Activated T-helper 17 cell treated with anti-CD3 and anti-CD28 coated beads, Interleukin-2, amount 50 U/mL, for 72 hours (primary cell): ENCODE measurements at regions not wholly inside any gene's neighbourhood (a gene's known extent, or its start where the extent isn't known, plus 50 kb on each side); places are given as distances from the start of the nearest gene placed in this dataset.

ENCODE experiments used
- ATAC-seq: fragments of 150-1000 bp; cut with Tn5 transposase; replicated peaks from 2 replicates; pipeline ENCODE4 v1.10.0; 2021; ENCODE audit warnings: mild to moderate bottlenecking, moderate library complexity
- H3K27ac Mint-ChIP-seq: one replicate; pipeline ENCODE4 v1.8.0; 2022; ENCODE audit warnings: mixed read lengths
- H3K27me3 Mint-ChIP-seq: one replicate; pipeline ENCODE4 v1.8.0; 2022; ENCODE audit warnings: mixed read lengths
- H3K36me3 Mint-ChIP-seq: one replicate; pipeline ENCODE4 v1.8.0; 2022; ENCODE audit warnings: low read depth, mild to moderate bottlenecking, mixed read lengths
- H3K4me1 Mint-ChIP-seq: one replicate; pipeline ENCODE4 v1.8.0; 2022; ENCODE audit warnings: mixed read lengths
- H3K4me3 Mint-ChIP-seq: one replicate; pipeline ENCODE4 v1.8.0; 2022; ENCODE audit warnings: mild to moderate bottlenecking, mixed read lengths
- H3K9me3 Mint-ChIP-seq: one replicate; pipeline ENCODE4 v1.8.0; 2022; ENCODE audit warnings: mixed read lengths

GRCh38 chr18:25647404-25647803, 295.4 kb upstream of the ZNF521 start:
- no peaks in the 10 kb centered on the region for H3K27me3 Mint-ChIP-seq
- H3K4me1 Mint-ChIP-seq: no peaks in the 10 kb centered on the region
- H3K36me3 Mint-ChIP-seq: no peaks in the 10 kb centered on the region
- no peaks in the 10 kb centered on the region for H3K9me3 Mint-ChIP-seq
- H3K27ac Mint-ChIP-seq: no peak overlapping the region
- no peak overlapping the region for H3K4me3 Mint-ChIP-seq
- no peak for ATAC-seq

GRCh38 chr18:25646971-25647370, 295.0 kb upstream of the ZNF521 start:
- no peaks in the 10 kb centered on the region for H3K4me1 Mint-ChIP-seq
- H3K4me3 Mint-ChIP-seq: no peak overlapping the region
- no peaks in the 10 kb centered on the region for H3K9me3 Mint-ChIP-seq
- H3K36me3 Mint-ChIP-seq: no peaks in the 10 kb centered on the region
- ATAC-seq: no peak
- no peak overlapping the region for H3K27ac Mint-ChIP-seq
- H3K27me3 Mint-ChIP-seq: no peaks in the 10 kb centered on the region

GRCh38 chr18:25639596-25639995, 287.6 kb upstream of the ZNF521 start:
- Mint-ChIP-seq H3K4me1 (no peaks in the 10 kb centered on the region), H3K27me3 (no peaks in the 10 kb centered on the region), H3K9me3 (peaks cover 6% of the 10 kb centered on the region), H3K27ac (no peak overlapping the region), H3K4me3 (no peak overlapping the region), H3K36me3 (no peaks in the 10 kb centered on the region)
- ATAC-seq: no peak

GRCh38 chr18:25633563-25633962, 281.6 kb upstream of the ZNF521 start:
- Mint-ChIP-seq H3K27me3 (no peaks in the 10 kb centered on the region), H3K4me3 (no peak overlapping the region), H3K27ac (no peak overlapping the region), H3K4me1 (no peaks in the 10 kb centered on the region), H3K36me3 (no peaks in the 10 kb centered on the region), H3K9me3 (peaks cover 9% of the 10 kb centered on the region)
- ATAC-seq: no peak

- Mint-ChIP-seq H3K4me3 (no peak overlapping the region), H3K36me3 (no peaks in the 10 kb centered on the region), H3K27ac (no peak overlapping the region), H3K9me3 (peaks cover 13% of the 10 kb centered on the region), H3K27me3 (no peaks in the 10 kb centered on the region), H3K4me1 (no peaks in the 10 kb centered on the region)
- ATAC-seq: no peak
These were observed 278.7 kb upstream of the ZNF521 start for GRCh38 chr18:25630682-25631081.

- ATAC-seq: no peak
- Mint-ChIP-seq H3K27ac (no peak overlapping the region), H3K27me3 (no peaks in the 10 kb centered on the region), H3K4me3 (no peak overlapping the region), H3K9me3 (peaks cover 21% of the 10 kb centered on the region), H3K36me3 (no peaks in the 10 kb centered on the region), H3K4me1 (no peaks in the 10 kb centered on the region)
These were observed 269.7 kb upstream of the ZNF521 start for GRCh38 chr18:25621682-25622081.

GRCh38 chr18:25621144-25621543, 269.2 kb upstream of the ZNF521 start:
- H3K27ac Mint-ChIP-seq: no peak overlapping the region
- H3K4me3 Mint-ChIP-seq: no peak overlapping the region
- H3K36me3 Mint-ChIP-seq: no peaks in the 10 kb centered on the region
- ATAC-seq: no peak
- H3K27me3 Mint-ChIP-seq: no peaks in the 10 kb centered on the region
- peaks cover 18% of the 10 kb centered on the region for H3K9me3 Mint-ChIP-seq
- no peaks in the 10 kb centered on the region for H3K4me1 Mint-ChIP-seq

GRCh38 chr18:25614168-25614567, 262.2 kb upstream of the ZNF521 start:
- Mint-ChIP-seq H3K36me3 (no peaks in the 10 kb centered on the region), H3K4me1 (no peaks in the 10 kb centered on the region), H3K27ac (no peak overlapping the region), H3K9me3 (no peaks in the 10 kb centered on the region), H3K4me3 (no peak overlapping the region), H3K27me3 (no peaks in the 10 kb centered on the region)
- ATAC-seq: no peak

- ATAC-seq: no peak
- no peaks in the 10 kb centered on the region for H3K4me1 Mint-ChIP-seq
- no peak overlapping the region for H3K27ac Mint-ChIP-seq
- no peaks in the 10 kb centered on the region for H3K27me3 Mint-ChIP-seq
- no peaks in the 10 kb centered on the region for H3K9me3 Mint-ChIP-seq
- H3K4me3 Mint-ChIP-seq: no peak overlapping the region
- no peaks in the 10 kb centered on the region for H3K36me3 Mint-ChIP-seq
These were observed 260.5 kb upstream of the ZNF521 start for GRCh38 chr18:25612466-25612865.

GRCh38 chr18:25608091-25608490, 256.1 kb upstream of the ZNF521 start:
- no peaks in the 10 kb centered on the region for H3K9me3 Mint-ChIP-seq
- no peak overlapping the region for H3K4me3 Mint-ChIP-seq
- no peaks in the 10 kb centered on the region for H3K36me3 Mint-ChIP-seq
- no peak for ATAC-seq
- H3K4me1 Mint-ChIP-seq: no peaks in the 10 kb centered on the region
- no peaks in the 10 kb centered on the region for H3K27me3 Mint-ChIP-seq
- H3K27ac Mint-ChIP-seq: no peak overlapping the region

- H3K4me3 Mint-ChIP-seq: no peak overlapping the region
- H3K36me3 Mint-ChIP-seq: no peaks in the 10 kb centered on the region
- peaks cover 9% of the 10 kb centered on the region for H3K9me3 Mint-ChIP-seq
- ATAC-seq: no peak
- peaks cover 4% of the 10 kb centered on the region for H3K4me1 Mint-ChIP-seq
- H3K27ac Mint-ChIP-seq: no peak overlapping the region
- peaks cover 11% of the 10 kb centered on the region for H3K27me3 Mint-ChIP-seq
These were observed 253.1 kb upstream of the ZNF521 start for GRCh38 chr18:25604894-25605597.

- Mint-ChIP-seq H3K36me3 (no peaks in the 10 kb centered on the region), H3K27me3 (peaks cover 11% of the 10 kb centered on the region), H3K4me3 (no peak overlapping the region), H3K9me3 (peaks cover 9% of the 10 kb centered on the region), H3K4me1 (peaks cover 4% of the 10 kb centered on the region), H3K27ac (no peak overlapping the region)
- ATAC-seq: no peak
These were observed 252.4 kb upstream of the ZNF521 start for GRCh38 chr18:25604196-25604893.

GRCh38 chr18:25599443-25599842, 247.5 kb upstream of the ZNF521 start:
- Mint-ChIP-seq H3K27ac (no peak overlapping the region), H3K4me3 (no peak overlapping the region), H3K27me3 (peaks cover 11% of the 10 kb centered on the region), H3K36me3 (no peaks in the 10 kb centered on the region), H3K4me1 (peaks cover 4% of the 10 kb centered on the region), H3K9me3 (peaks cover 9% of the 10 kb centered on the region)
- ATAC-seq: no peak

- Mint-ChIP-seq H3K27ac (no peak overlapping the region), H3K36me3 (no peaks in the 10 kb centered on the region), H3K4me3 (no peak overlapping the region), H3K27me3 (peaks cover 11% of the 10 kb centered on the region), H3K9me3 (peaks cover 9% of the 10 kb centered on the region), H3K4me1 (peaks cover 4% of the 10 kb centered on the region)
- ATAC-seq: no peak
These were observed 245.5 kb upstream of the ZNF521 start for GRCh38 chr18:25597476-25597875.

GRCh38 chr18:25595274-25596060, 243.5 kb upstream of the ZNF521 start:
- H3K27me3 Mint-ChIP-seq: no peaks in the 10 kb centered on the region
- peaks cover 4% of the 10 kb centered on the region for H3K9me3 Mint-ChIP-seq
- H3K4me1 Mint-ChIP-seq: no peaks in the 10 kb centered on the region
- no peak for ATAC-seq
- H3K27ac Mint-ChIP-seq: no peak overlapping the region
- H3K4me3 Mint-ChIP-seq: no peak overlapping the region
- no peaks in the 10 kb centered on the region for H3K36me3 Mint-ChIP-seq
